ENCODE measurements at regions not wholly inside any gene's neighbourhood (a gene's known extent, or its start where the extent isn't known, plus 50 kb on each side); places are given as distances from the start of the nearest gene placed in this dataset.

- no peak for DNase-seq (ENCODE audit: low spot score)
- no peak for TF ChIP-seq CTCF (IDR thresholded peaks at IDR 0.05)
- Mint-ChIP-seq H3K27ac (ENCODE audit: unreplicated experiment) (no peak overlapping the region), H3K4me3 (ENCODE audit: unreplicated experiment) (no peak overlapping the region), H3K9me3 (ENCODE audit: low read depth) (no peaks in the 10 kb centered on the region), H3K4me1 (ENCODE audit: low read depth) (peaks cover 68% of the 10 kb centered on the region), H3K36me3 (ENCODE audit: low read depth) (no peaks in the 10 kb centered on the region), H3K27me3 (ENCODE audit: low read depth) (no peaks in the 10 kb centered on the region)
Observed at GRCh38 chr3:150076443-150076842, 105.7 kb upstream of the PFN2 start.

DNA sequence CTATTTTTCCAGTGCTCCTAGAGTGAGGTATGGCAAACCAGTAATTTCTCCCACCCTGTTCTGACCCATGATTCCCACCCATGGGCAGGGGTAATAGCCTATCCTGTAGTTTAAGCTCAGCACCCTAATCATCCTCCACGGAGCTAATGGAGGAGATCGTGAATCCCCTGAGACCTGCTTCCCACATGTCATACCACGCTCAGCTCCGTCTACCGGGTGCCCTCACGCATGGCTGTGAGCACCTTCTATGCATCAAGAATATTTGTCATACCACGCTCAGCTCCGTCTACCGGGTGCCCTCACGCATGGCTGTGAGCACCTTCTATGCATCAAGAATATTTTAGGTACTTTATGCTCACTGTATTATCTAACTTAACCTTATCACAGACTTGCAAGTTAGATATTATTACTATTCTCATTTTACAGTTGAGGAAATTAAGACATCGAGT lies 104.7 kb upstream of the PFN2 start:
- H3K4me1 Mint-ChIP-seq (ENCODE audit: low read depth), result peaks cover 60% of the 10 kb centered on the region
- TF ChIP-seq CTCF (IDR thresholded peaks at IDR 0.05), result no peak

GRCh38 chr3:150074697-150075416 lies 104.2 kb upstream of the PFN2 start:
- H3K4me3 Mint-ChIP-seq (ENCODE audit: unreplicated experiment), result no peak overlapping the region
- TF ChIP-seq CTCF (IDR thresholded peaks at IDR 0.05), result no peak
- no peaks in the 10 kb centered on the region for H3K36me3 Mint-ChIP-seq (ENCODE audit: low read depth)
- H3K27ac Mint-ChIP-seq (ENCODE audit: unreplicated experiment), result no peak overlapping the region
- H3K4me1 Mint-ChIP-seq (ENCODE audit: low read depth), result peaks cover 54% of the 10 kb centered on the region
- H3K27me3 Mint-ChIP-seq (ENCODE audit: low read depth), result no peaks in the 10 kb centered on the region
- DNase-seq (ENCODE audit: low spot score), result no peak
- no peaks in the 10 kb centered on the region for H3K9me3 Mint-ChIP-seq (ENCODE audit: low read depth)

More for the DNA sequence above, 104.7 kb upstream of the PFN2 start:
- H3K36me3 Mint-ChIP-seq (ENCODE audit: low read depth), result no peaks in the 10 kb centered on the region
- H3K27me3 Mint-ChIP-seq (ENCODE audit: low read depth), result no peaks in the 10 kb centered on the region
- no peak for DNase-seq (ENCODE audit: low spot score)
- no peaks in the 10 kb centered on the region for H3K9me3 Mint-ChIP-seq (ENCODE audit: low read depth)
- no peak overlapping the region for H3K4me3 Mint-ChIP-seq (ENCODE audit: unreplicated experiment)
- no peak overlapping the region for H3K27ac Mint-ChIP-seq (ENCODE audit: unreplicated experiment)

DNA sequence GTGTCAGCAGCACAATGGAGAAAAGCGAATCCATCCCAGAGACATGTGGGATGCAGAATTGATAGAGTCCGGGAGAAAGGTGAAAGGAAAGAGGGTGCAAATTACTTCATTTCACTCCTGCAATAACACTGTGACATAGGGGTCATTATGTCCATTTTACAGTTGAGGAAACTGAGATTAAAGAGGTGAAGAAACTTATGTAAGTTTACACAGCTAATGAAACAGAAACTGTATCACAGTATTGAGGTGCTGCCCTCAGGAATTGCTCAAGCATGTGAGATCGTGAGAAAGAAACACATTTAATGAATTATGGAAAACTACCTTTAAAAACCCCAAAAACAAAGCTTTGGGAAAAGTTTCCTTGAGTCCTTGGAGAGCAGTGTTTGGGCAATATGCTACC lies 103.6 kb upstream of the PFN2 start:
- no peak overlapping the region for H3K4me3 Mint-ChIP-seq (ENCODE audit: unreplicated experiment)
- H3K27me3 Mint-ChIP-seq (ENCODE audit: low read depth), result no peaks in the 10 kb centered on the region
- H3K36me3 Mint-ChIP-seq (ENCODE audit: low read depth), result no peaks in the 10 kb centered on the region
- no peak overlapping the region for H3K27ac Mint-ChIP-seq (ENCODE audit: unreplicated experiment)
- DNase-seq (ENCODE audit: low spot score), result no peak
- no peaks in the 10 kb centered on the region for H3K9me3 Mint-ChIP-seq (ENCODE audit: low read depth)
- peaks cover 48% of the 10 kb centered on the region for H3K4me1 Mint-ChIP-seq (ENCODE audit: low read depth)
- TF ChIP-seq CTCF (IDR thresholded peaks at IDR 0.05), result no peak

GRCh38 chr3:150073513-150073912 lies 102.8 kb upstream of the PFN2 start:
- TF ChIP-seq CTCF (IDR thresholded peaks at IDR 0.05), result no peak
- peaks cover 41% of the 10 kb centered on the region for H3K4me1 Mint-ChIP-seq (ENCODE audit: low read depth)
- H3K27ac Mint-ChIP-seq (ENCODE audit: unreplicated experiment), result peak overlapping the region; percentile 37
- no peaks in the 10 kb centered on the region for H3K36me3 Mint-ChIP-seq (ENCODE audit: low read depth)
- no peak for DNase-seq (ENCODE audit: low spot score)
- H3K4me3 Mint-ChIP-seq (ENCODE audit: unreplicated experiment), result no peak overlapping the region
- no peaks in the 10 kb centered on the region for H3K27me3 Mint-ChIP-seq (ENCODE audit: low read depth)
- H3K9me3 Mint-ChIP-seq (ENCODE audit: low read depth), result no peaks in the 10 kb centered on the region

Data from chondrocyte (in vitro differentiated cells).